ENCODE measurements at regions not wholly inside any gene's neighbourhood (a gene's known extent, or its start where the extent isn't known, plus 50 kb on each side); places are given as distances from the start of the nearest gene placed in this dataset.
A peak's percentile ranks its signal among the peaks of the same experiment; 100 is the strongest.

GRCh38 chr3:14288833-14289451 lies 110.3 kb downstream of the LSM3 start:
- no peak for DNase-seq

DNA sequence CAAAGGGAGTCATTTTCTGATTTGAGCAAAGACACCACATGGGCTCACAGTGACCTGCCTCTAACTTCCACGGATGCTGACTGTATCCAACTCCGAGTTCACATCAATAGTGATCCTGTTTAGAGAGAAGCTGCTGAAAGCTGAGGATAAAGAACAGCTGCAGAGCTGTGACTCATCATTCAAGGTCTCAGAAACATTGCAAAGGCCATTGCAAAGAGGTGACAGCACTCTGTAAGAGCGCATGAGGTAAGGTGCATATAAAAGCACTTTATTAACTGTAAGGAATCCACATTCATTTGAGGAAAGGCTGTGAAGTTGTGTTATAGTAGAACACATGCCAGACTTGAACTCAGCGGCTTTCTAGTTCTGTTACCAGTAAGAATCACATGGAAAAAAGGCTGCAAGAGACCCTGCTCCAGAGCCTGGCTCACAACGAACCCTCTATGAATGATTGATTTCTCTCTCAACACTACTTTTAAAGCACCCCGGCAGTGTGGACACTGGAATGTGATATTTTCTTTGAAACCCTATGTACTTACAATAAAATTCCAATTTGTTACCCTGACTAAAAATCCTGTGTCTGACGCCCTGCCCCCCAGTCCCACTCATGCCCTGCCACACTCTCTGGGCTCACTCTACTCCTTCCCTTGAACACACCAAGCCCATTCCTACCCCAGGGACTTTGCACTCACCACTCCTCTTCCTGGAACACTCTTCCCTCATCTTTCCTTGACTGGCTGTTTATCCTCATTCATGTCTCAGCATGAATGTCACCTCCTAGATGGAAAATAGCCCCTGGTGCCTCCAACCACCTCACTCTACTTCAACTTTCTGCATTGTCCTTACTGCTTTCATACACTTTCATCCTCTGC lies 111.2 kb downstream of the LSM3 start:
- no peak for DNase-seq

- DNase-seq = no peak
Observed at GRCh38 chr3:14290631-14291385, 111.6 kb upstream of the SLC6A6 start.

DNA sequence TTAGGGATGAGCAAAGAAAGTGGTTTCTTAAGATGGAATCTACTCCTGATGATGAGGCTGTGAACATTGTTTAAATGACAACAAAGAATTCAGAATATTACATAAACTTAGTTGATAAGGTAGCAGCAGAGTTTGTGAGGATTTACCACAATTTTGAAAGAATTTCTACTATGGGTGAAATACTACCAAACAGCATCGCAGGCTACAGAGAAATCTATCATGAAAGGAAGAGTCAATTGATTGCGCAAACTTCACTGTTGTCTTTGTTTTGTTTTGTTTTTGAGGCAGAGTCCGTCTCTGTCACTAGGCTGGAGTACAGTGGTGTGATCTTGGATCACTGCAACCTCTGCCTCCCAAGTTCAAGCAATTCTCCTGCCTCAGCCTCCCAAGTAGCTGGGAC lies 107.4 kb upstream of the SLC6A6 start:
- no peak for DNase-seq

- DNase-seq = no peak
Observed at GRCh38 chr3:14295801-14296200, 106.6 kb upstream of the SLC6A6 start.

GRCh38 chr3:14297305-14297704 lies 105.1 kb upstream of the SLC6A6 start:
- DNase-seq = no peak

GRCh38 chr3:14297784-14298236 lies 104.6 kb upstream of the SLC6A6 start:
- peak; percentile 68 for DNase-seq

DNA sequence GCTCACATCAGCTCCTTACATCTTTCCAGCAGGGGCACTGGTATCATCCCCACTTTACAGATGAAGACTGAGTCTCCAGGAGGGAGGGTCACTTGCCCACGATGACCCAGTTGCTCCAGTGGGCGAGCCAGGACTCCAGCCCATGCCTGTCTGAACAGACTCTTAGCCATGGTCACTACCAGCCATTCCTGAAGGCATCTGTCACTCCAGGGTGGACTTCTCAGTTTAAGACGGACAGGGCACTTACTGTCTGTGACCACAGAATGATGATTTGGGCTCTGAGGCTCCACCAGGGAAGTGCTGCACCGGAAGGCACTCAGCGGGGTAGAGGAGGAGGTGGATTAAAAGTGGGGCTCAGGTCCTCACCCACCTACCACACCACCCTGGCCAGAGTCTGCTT lies 104.0 kb upstream of the SLC6A6 start:
- DNase-seq = no peak

DNA sequence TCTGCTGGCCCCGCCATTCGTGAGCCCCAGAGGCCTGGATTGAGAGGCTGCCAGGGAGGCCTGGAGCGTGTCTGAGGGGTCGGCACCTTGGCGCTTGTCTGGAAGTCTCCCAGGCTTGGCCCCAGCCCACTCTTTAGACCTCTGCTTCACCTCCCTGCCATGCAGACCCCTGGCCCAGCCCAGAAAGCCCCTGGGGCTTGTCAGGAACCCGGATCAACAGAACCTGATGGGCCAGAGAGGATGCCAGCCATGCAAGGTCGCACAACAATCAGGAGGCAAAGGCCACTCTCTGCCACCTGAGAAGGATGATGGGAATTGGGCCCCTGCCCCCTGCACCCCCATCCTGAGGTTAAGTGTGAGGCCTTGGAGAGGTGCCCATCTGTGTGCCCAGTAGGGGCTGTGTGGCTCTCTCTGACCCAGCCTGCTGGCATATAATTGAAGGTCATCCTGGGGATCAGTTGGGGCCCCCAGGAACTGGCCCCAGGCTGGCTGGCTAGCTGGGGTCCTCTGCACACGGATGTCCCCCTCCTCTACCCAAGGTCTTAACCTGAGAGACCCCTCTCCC lies 103.3 kb upstream of the SLC6A6 start:
- no peak for DNase-seq

DNA sequence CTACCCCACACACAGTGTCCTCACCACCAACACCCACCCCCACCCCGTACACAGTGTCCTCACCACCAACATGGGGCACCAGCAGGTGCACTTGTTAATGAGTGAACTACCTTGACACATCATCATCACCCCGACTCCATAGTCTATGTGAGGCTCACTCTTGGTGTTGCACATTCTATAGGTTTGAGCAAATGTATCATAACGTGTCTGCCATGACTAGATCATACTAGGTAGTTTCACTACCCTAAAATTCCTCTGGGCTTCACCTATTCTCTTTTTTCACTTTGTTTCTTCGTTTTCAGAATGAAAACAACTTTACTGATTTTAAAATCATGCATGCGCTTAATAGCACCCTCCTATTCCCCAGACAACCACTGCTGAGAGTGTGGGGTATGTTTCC lies 102.6 kb upstream of the SLC6A6 start:
- DNase-seq = no peak

DNA sequence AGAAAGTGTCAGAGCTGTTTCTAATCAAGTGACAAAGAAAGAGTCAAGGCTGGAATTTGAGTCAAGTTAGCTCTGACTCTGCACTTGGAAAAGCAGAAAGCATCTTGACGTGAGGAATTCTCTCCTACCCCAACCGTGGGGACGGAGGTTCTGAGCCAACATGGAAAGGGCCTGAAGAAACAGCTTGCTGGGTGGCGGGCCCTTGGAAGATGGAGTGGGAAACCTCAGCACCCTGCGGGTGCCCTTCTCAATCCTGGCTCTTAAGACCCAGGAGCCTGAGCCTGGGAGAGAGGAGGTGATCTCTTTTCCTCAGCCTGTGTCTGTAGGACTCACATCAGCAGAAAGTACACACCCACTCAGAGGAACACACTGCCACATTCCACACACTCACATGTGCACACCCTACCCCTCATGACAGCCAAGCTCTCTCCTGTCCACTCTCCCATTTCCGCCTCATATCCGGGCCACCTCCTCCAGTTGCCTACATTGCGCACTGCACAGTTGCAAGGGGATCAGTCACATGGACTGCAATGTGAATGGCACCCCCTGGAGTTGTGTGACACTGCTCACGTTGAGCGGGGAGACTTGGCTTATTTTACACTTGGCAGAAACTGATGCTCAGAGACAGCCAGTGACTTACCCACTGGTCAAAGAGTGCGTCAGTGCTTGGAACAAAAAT lies 101.5 kb upstream of the SLC6A6 start:
- DNase-seq = no peak

GRCh38 chr3:14301558-14301957 lies 100.8 kb upstream of the SLC6A6 start:
- DNase-seq = no peak

DNA sequence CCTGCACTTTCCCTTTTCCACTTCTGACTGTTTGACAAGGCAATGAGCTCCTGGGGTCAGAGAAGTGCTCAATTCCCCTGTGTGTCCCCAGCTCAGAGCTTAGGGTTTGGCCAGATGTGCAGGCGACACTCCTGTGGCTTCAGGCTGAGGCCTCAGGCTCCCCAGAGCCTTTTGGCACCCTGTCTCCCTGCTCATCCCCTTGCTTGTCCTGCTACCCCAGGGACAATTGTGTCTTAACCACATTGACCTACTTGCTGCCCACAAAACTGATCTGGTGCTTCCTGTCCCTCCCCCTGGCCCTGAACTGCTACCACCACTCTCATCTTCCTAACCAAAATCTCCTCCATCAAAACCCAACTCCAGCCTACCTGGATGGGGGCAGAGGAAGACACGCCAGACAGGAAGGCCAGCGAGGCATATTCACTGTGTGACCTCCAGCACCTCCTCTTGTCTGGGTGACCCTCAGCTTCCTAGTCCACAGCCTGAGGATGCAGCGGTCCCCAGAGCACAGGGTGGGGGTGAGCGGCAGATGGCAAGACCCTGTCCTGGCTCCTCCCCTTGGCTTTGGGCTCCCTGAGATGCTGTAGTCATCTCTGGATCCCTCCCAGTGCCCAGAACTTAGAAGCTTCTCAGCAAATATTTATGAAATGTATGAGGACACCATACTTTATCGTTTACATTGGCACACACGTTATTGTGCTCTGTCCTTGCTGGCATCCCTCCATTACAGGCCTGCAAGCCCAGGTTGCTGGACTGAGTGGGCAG lies 98.9 kb upstream of the SLC6A6 start:
- no peak for DNase-seq

- DNase-seq = no peak
Observed at GRCh38 chr3:14304101-14305045, 98.0 kb upstream of the SLC6A6 start.

- no peak for DNase-seq
Observed at GRCh38 chr3:14305324-14305723, 97.1 kb upstream of the SLC6A6 start.

DNA sequence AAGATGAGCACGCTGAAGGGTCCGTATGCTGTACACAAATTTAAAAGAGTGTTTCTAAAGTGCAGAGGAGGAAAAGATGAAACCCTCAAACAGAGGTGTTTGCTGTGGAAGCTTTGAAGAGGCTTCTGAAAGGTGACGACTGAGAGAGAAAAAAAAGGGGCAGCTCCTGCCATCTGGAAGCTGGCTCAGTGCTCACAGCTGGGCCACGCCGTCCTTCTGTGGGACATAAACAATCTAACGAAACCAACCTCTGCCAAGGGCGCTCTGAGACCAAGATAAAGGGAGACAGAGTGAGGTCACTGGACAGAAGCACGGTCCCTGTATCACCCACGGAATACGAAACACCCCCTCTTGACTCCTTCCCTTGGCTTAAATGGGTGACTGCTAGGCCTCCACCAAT lies 96.3 kb upstream of the SLC6A6 start:
- DNase-seq = no peak

GRCh38 chr3:14307656-14308302 lies 94.6 kb upstream of the SLC6A6 start:
- DNase-seq = no peak

GRCh38 chr3:14311729-14312128 lies 90.7 kb upstream of the SLC6A6 start:
- no peak for DNase-seq

DNA sequence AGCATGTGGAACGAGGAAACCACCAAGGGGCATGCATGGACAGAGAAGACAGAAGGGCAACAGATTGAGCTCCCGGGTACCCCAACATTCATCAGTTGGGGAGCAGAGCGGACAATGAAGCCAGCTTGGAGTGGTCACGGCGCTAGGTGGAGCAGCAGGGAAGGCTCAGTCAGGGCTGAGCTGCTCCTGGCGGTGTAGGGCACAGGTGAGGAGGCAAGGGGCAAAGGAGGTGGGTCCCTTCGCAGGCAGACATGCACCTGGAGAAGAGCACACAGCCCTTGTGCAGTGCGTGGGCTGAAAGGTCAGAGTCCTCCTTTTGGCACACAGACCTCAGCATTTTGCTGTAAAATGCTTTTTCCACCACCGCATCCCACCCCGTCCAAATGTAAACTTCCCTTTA lies 90.0 kb upstream of the SLC6A6 start:
- no peak for DNase-seq

- no peak for DNase-seq
Observed at GRCh38 chr3:14317057-14317553, 85.3 kb upstream of the SLC6A6 start.
